ENCODE measurements at regions not wholly inside any gene's neighbourhood (a gene's known extent, or its start where the extent isn't known, plus 50 kb on each side); places are given as distances from the start of the nearest gene placed in this dataset.

DNA sequence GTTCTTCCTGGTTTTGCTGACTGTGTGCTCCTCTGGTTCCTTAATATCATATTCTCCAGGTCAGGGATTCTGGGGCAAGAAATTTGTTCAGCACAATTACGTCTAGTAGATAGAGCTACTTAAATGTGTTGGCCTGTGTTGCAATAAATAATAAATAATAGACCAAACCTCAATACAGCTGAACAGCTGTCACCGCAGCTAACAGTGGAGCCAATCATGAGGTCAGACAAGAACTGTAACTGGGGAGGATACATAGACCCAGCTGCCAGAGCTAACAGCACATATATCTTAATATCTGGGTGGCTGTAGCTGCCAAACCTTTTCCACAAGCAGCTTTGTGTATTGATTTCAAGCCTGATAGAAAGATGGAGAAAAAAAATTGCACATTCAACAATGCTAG lies 1596.3 kb upstream of the PCDH20 start:
- intact Hi-C loops (cut with DNase I): no loop called here
- Histone ChIP-seq H3K27me3 (no peaks in the 10 kb centered on the region), H3K4me3 (no peak overlapping the region), H3K9me3 (no peaks in the 10 kb centered on the region), H3K36me3 (no peaks in the 10 kb centered on the region), H3K27ac (no peak overlapping the region), H3K4me1 (ENCODE audit: insufficient read depth) (no peaks in the 10 kb centered on the region)
- WGBS, 3 donors: 47 to 67% (median 50%) methylated on average over 2 of the region's 2 CpGs
- DNase-seq: no peak
- no peak for TF ChIP-seq EP300 (IDR thresholded peaks at IDR 0.05)
- TF ChIP-seq, protein P1, sequence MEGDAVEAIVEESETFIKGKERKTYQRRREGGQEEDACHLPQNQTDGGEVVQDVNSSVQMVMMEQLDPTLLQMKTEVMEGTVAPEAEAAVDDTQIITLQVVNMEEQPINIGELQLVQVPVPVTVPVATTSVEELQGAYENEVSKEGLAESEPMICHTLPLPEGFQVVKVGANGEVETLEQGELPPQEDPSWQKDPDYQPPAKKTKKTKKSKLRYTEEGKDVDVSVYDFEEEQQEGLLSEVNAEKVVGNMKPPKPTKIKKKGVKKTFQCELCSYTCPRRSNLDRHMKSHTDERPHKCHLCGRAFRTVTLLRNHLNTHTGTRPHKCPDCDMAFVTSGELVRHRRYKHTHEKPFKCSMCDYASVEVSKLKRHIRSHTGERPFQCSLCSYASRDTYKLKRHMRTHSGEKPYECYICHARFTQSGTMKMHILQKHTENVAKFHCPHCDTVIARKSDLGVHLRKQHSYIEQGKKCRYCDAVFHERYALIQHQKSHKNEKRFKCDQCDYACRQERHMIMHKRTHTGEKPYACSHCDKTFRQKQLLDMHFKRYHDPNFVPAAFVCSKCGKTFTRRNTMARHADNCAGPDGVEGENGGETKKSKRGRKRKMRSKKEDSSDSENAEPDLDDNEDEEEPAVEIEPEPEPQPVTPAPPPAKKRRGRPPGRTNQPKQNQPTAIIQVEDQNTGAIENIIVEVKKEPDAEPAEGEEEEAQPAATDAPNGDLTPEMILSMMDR (IDR thresholded peaks at IDR 0.05): no peak
- no peak for TF ChIP-seq POLR2A (IDR thresholded peaks at IDR 0.05)

DNA sequence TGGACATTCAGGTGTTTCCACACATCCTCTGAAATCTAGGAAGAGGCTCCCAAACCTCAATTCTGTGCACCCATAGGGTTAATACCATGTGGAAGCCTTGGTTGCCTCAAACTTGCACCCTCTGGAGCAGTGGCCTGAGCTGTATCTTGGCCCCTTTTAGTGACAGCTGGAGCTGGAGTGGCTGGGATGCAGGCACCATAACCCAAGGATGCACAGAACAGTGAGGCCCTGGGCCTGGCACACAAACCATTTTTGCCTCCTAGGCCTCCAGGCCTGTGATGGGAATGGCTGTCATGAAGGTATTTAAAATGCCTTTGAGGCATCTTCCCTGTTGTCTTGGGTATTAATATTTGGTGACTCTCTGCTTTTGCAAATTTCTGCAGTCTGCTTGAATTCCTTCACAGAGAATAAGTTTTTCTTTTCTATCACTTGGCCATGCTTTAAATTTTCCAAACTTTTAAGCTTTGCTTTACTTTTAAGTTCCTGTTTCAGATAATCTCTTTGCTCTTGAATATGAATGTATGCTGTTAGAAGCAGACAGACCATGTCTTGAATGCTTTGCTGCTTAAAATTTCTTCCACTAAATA lies 1594.5 kb upstream of the PCDH20 start:
- TF ChIP-seq POLR2A (IDR thresholded peaks at IDR 0.05) (no peak), EP300 (IDR thresholded peaks at IDR 0.05) (no peak)
- TF ChIP-seq, protein P1 (IDR thresholded peaks at IDR 0.05): no peak
- H3K4me1 ChIP-seq (ENCODE audit: insufficient read depth): no peaks in the 10 kb centered on the region
- no peaks in the 10 kb centered on the region for H3K9me3 ChIP-seq
- no peaks in the 10 kb centered on the region for H3K27me3 ChIP-seq
- H3K27ac ChIP-seq: no peak overlapping the region
- H3K4me3 ChIP-seq: no peak overlapping the region
- intact Hi-C loops (cut with DNase I): no loop called here
- no peak for DNase-seq
- H3K36me3 ChIP-seq: no peaks in the 10 kb centered on the region

DNA sequence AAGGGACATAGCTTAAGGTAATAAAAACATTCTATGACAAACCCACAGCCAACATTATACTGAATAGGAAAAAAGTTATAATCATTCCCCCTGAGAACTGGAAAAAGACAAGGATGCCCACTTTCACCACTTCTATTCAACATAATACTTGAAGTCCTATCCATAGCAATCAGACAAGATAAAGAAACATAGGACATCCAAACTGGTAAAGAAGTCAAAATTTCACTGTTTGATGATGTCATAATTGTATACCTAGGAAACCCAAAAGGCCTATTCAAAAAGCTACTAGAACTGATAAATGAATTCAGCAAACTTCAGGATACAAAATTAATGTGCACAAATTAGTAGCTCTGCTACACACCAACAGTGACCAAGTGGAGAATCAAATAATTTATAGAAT lies 1590.0 kb upstream of the PCDH20 start:
- Histone ChIP-seq H3K27ac (no peak overlapping the region), H3K27me3 (no peaks in the 10 kb centered on the region), H3K4me1 (ENCODE audit: insufficient read depth) (no peaks in the 10 kb centered on the region), H3K36me3 (no peaks in the 10 kb centered on the region), H3K9me3 (no peaks in the 10 kb centered on the region), H3K4me3 (no peak overlapping the region)
- no peak for DNase-seq
- TF ChIP-seq EP300 (IDR thresholded peaks at IDR 0.05) (no peak), POLR2A (IDR thresholded peaks at IDR 0.05) (no peak)
- TF ChIP-seq, protein P1 (IDR thresholded peaks at IDR 0.05): no peak
- intact Hi-C loops (cut with DNase I): no loop called here

DNA sequence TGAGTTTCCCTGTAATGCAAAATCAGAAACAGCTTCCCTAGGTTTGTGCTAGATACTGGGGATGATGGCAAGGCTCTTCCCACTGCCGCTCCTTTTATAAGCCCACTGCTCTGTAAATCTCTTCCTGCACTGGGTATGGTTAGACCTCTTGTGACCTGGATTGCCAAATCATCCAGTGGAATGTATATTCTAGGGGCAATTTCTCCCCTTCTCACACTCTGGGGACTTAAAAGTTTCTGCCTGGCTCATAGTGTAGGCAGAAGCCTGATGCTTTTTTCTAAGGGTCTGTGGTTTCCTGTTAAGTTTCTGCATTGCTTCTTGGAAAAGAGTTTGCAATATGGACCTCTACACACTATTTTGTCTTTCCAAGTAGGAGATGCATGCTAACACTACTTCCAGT lies 1582.0 kb upstream of the PCDH20 start:
- WGBS, 3 donors: 74 to 91% (median 81%) methylated on average over 1 of the region's 1 CpG
- intact Hi-C loops (cut with DNase I): no loop called here
- no peaks in the 10 kb centered on the region for H3K36me3 ChIP-seq

More for the DNA sequence above, 1582.0 kb upstream of the PCDH20 start:
- no peak overlapping the region for H3K27ac ChIP-seq
- H3K4me1 ChIP-seq (ENCODE audit: insufficient read depth): no peaks in the 10 kb centered on the region
- TF ChIP-seq, protein P1 (IDR thresholded peaks at IDR 0.05): no peak
- no peak for TF ChIP-seq EP300 (IDR thresholded peaks at IDR 0.05)
- TF ChIP-seq POLR2A (IDR thresholded peaks at IDR 0.05): no peak
- no peak overlapping the region for H3K4me3 ChIP-seq
- no peaks in the 10 kb centered on the region for H3K27me3 ChIP-seq
- no peaks in the 10 kb centered on the region for H3K9me3 ChIP-seq
- DNase-seq: no peak

Measured in ovary (tissue), 7 donors.